Erythroblast (primary cell): ENCODE measurements at regions not wholly inside any gene's neighbourhood (a gene's known extent, or its start where the extent isn't known, plus 50 kb on each side); places are given as distances from the start of the nearest gene placed in this dataset.
"Not testable (repeated sequence)": the region's sequence is repeated elsewhere in the genome, so short reads cannot be mapped to it uniquely, and the experiment has no call there.

Experiments
- GATA1 ChIP-seq: IDR thresholded peaks from 2 replicates; pipeline ENCODE4 v1.6.1; 2011; ENCODE audit warnings: low read depth, mild to moderate bottlenecking, control low read depth, low read length, moderate library complexity
- POLR2A ChIP-seq: IDR thresholded peaks from 2 replicates; pipeline ENCODE4 v1.6.1; 2011; ENCODE audit warnings: mild to moderate bottlenecking, low read length

DNA sequence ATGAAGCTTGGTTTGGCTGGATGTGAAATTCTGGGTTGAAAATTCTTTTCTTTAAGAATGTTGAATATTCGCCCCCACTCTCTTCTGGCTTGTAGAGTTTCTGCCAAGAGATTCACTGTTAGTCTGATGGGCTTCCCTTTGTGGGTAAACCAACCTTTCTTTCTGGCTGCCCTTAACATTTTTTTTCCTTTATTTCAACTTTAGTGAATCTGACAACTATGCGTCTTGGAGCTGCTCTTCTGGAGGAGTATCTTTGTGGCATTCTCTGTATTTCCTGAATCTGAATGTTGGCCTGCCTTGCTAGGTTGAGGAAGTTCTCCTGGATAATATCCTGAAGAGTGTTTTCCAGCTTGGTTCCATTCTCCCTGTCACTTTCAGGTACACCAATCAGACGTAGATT lies 751.2 kb upstream of the MEF2C start:
- not testable (repeated sequence) for TF ChIP-seq POLR2A, GATA1
